ENCODE measurements at regions not wholly inside any gene's neighbourhood (a gene's known extent, or its start where the extent isn't known, plus 50 kb on each side); places are given as distances from the start of the nearest gene placed in this dataset.

- no peak overlapping the region for H3K27ac ChIP-seq
- TF ChIP-seq ZFX (IDR thresholded peaks at IDR 0.05) (no peak), CTCF (conservative IDR thresholded peaks at IDR 0.05) (no peak)
These were observed 100.8 kb upstream of the MSX1 start for GRCh38 chr4:4758681-4759080.

GRCh38 chr4:4755306-4755705 lies 104.2 kb upstream of the MSX1 start:
- no peak overlapping the region for H3K27ac ChIP-seq
- no peak for TF ChIP-seq ZFX (IDR thresholded peaks at IDR 0.05)

- H3K27ac ChIP-seq: no peak overlapping the region
- TF ChIP-seq CTCF (conservative IDR thresholded peaks at IDR 0.05) (no peak), ZFX (IDR thresholded peaks at IDR 0.05) (no peak)
These were observed 104.8 kb upstream of the MSX1 start for GRCh38 chr4:4754641-4755040.

GRCh38 chr4:4753643-4754042 lies 105.8 kb upstream of the MSX1 start:
- TF ChIP-seq CTCF (conservative IDR thresholded peaks at IDR 0.05) (no peak), ZFX (IDR thresholded peaks at IDR 0.05) (no peak)
- H3K27ac ChIP-seq: no peak overlapping the region

GRCh38 chr4:4752576-4753401 lies 106.7 kb upstream of the MSX1 start:
- TF ChIP-seq CTCF (conservative IDR thresholded peaks at IDR 0.05) (no peak), ZFX (IDR thresholded peaks at IDR 0.05) (no peak)
- no peak overlapping the region for H3K27ac ChIP-seq

GRCh38 chr4:4752025-4752424 lies 107.4 kb upstream of the MSX1 start:
- TF ChIP-seq CTCF (conservative IDR thresholded peaks at IDR 0.05) (no peak), ZFX (IDR thresholded peaks at IDR 0.05) (no peak)
- H3K27ac ChIP-seq: no peak overlapping the region

- TF ChIP-seq ZFX (IDR thresholded peaks at IDR 0.05): no peak
- no peak overlapping the region for H3K27ac ChIP-seq
These were observed 109.3 kb upstream of the MSX1 start for GRCh38 chr4:4750187-4750586.

- TF ChIP-seq ZFX (IDR thresholded peaks at IDR 0.05): no peak
- no peak for TF ChIP-seq CTCF (conservative IDR thresholded peaks at IDR 0.05)
These were observed 110.3 kb upstream of the MSX1 start for GRCh38 chr4:4749137-4749536.

More at GRCh38 chr4:4749137-4749536, 110.3 kb upstream of the MSX1 start:
- H3K27ac ChIP-seq: no peak overlapping the region
